K562 (cell line): ENCODE measurements at regions not wholly inside any gene's neighbourhood (a gene's known extent, or its start where the extent isn't known, plus 50 kb on each side); places are given as distances from the start of the nearest gene placed in this dataset.

Experiments
- ATAC-seq: fragments of 200-7000 bp; cut with Tn5 transposase; 3 replicates; pipeline ENCODE4 v1.9.1; 2020; ENCODE audit warnings: moderate library complexity
- BruUV-seq: library from RNA; stranded (reverse); fragments of 400-500 nt; replicated peaks from 2 replicates; lab custom pipeline; 2021; lab: Mats Ljungman, UMichigan
- CTCF ChIA-PET: fragments of 300-600 bp; formaldehyde crosslinking; extraction: SDS; loops from one replicate; lab custom pipeline; 2021; ENCODE audit warnings: low intra/inter-chr PET ratio; lab: Yijun Ruan, JAX
- POLR2A ChIA-PET: fragments of 300-600, 350-650 bp; sonication (Branson Sonifier 250); formaldehyde crosslinking; extraction: SDS; loops from one replicate; lab custom pipeline; 2021; ENCODE audit warnings: antibody characterized with exemption, inconsistent platforms; lab: Yijun Ruan, JAX
- DNase-seq, 4 experiments: peaks; one replicate each; pipeline versions ENCODE4 v3.0.0 to v3.0.0-alpha.2; 2011 to 2018; ENCODE audit warnings: low spot score in 3 of 4, mixed read lengths in 3 of 4; ENCODE audit errors: extremely low read depth in 1 of 4
- FAIRE-seq: peaks from 2 replicates; lab custom pipeline; 2011; peaks lifted over from hg19 to GRCh38; lab: Jason Lieb, UNC
- H2AFZ ChIP-seq: 2 replicates; pipeline ENCODE4 v1.6.0; 2011; ENCODE audit warnings: low read depth, low read length, control low read depth, inconsistent platforms
- H3K27ac ChIP-seq: fragments of 200-600 bp; 3 replicates; pipeline ENCODE4 v1.8.0; 2011; ENCODE audit warnings: low read depth, mild to moderate bottlenecking, control low read depth, inconsistent platforms, low read length, moderate library complexity, mixed read lengths; ENCODE audit errors: extremely low read depth
- H3K27me3 ChIP-seq, 2 experiments: fragments of 300-600 bp in 1 of 2; 2 replicates in 1 of 2; 3 replicates in 1 of 2; pipeline versions ENCODE4 v1.6.0 to v1.8.0; 2011; ENCODE audit warnings: inconsistent platforms in 2 of 2, low read length in 2 of 2, mild to moderate bottlenecking in 1 of 2, mixed read lengths in 1 of 2, moderate library complexity in 1 of 2; ENCODE audit not compliant: control insufficient read depth in 2 of 2, insufficient read depth in 2 of 2
- H3K36me3 ChIP-seq: fragments of 300-600 bp; 3 replicates; pipeline ENCODE4 v1.8.0; 2011; ENCODE audit warnings: mild to moderate bottlenecking, low read length, inconsistent platforms; ENCODE audit not compliant: control insufficient read depth, insufficient read depth
- H3K4me1 ChIP-seq, 2 experiments: fragments of 200-600 bp in 1 of 2; replicated peaks in 1 of 2; 2 replicates in 1 of 2; 3 replicates in 1 of 2; pipeline versions ENCODE4 v1.5.1 to v1.8.0; 2011; ENCODE audit warnings: inconsistent platforms in 2 of 2, low read length in 2 of 2, mild to moderate bottlenecking in 1 of 2, mixed read lengths in 1 of 2, moderate library complexity in 1 of 2; ENCODE audit not compliant: control insufficient read depth in 2 of 2, insufficient read depth in 2 of 2
- H3K4me2 ChIP-seq: 2 replicates; pipeline ENCODE4 v1.6.1; 2011; ENCODE audit warnings: low read length, control low read depth, inconsistent platforms, mixed read lengths; ENCODE audit not compliant: insufficient read depth
- H3K4me3 ChIP-seq: fragments of 200-600 bp; sonication (generic), shearing (Covaris generic); 2 replicates; pipeline ENCODE4 v1.5.1; 2016; ENCODE audit warnings: control low read depth, inconsistent platforms
- H3K79me2 ChIP-seq: fragments of 200-600 bp; 3 replicates; pipeline ENCODE4 v1.8.0; 2011; ENCODE audit warnings: low read length, inconsistent platforms; ENCODE audit not compliant: control insufficient read depth, insufficient read depth
- H3K9ac ChIP-seq, 2 experiments: 2 replicates each; pipeline versions ENCODE4 v1.6.0 to v1.6.1; 2011; ENCODE audit warnings: low read depth in 2 of 2, low read length in 2 of 2, control low read depth in 1 of 2, inconsistent platforms in 1 of 2, mild to moderate bottlenecking in 1 of 2, mixed read lengths in 1 of 2; ENCODE audit not compliant: insufficient read depth in 1 of 2
- H3K9me1 ChIP-seq: one replicate; pipeline ENCODE4 v1.6.0; 2011; ENCODE audit warnings: inconsistent platforms, mild to moderate bottlenecking, low read length, moderate library complexity; ENCODE audit not compliant: control insufficient read depth, insufficient read depth
- H3K9me3 ChIP-seq: replicated peaks from 2 replicates; pipeline ENCODE4 v1.5.1; 2011; ENCODE audit warnings: low read depth, low read length, inconsistent platforms; ENCODE audit not compliant: control insufficient read depth, insufficient read depth
- H4K20me1 ChIP-seq: replicated peaks from 2 replicates; pipeline ENCODE4 v1.6.1; 2011; ENCODE audit warnings: low read length, inconsistent platforms, mixed read lengths; ENCODE audit not compliant: control insufficient read depth, insufficient read depth
- HMGXB4 ChIP-seq: sonication (generic); formaldehyde crosslinking; IDR thresholded peaks from 2 replicates; pipeline ENCODE4 v1.8.1; 2023; ENCODE audit warnings: mild to moderate bottlenecking, missing genetic modification reagents
- ILF3 ChIP-seq: fragments of 450-650 bp; IDR thresholded peaks from 2 replicates; pipeline ENCODE4 v1.6.1; 2018; ENCODE audit warnings: antibody characterized with exemption, mild to moderate bottlenecking, moderate library complexity, borderline replicate concordance
- NR2C1 ChIP-seq, 2 experiments: fragments of 450-650 bp; IDR thresholded peaks; 2 replicates each; pipeline ENCODE4 v1.6.1; 2017; ENCODE audit warnings: mild to moderate bottlenecking in 2 of 2, antibody characterized with exemption in 1 of 2, inconsistent platforms in 1 of 2, missing compliant biosample characterization in 1 of 2, missing genetic modification characterization in 1 of 2
- NR4A1 ChIP-seq, 2 experiments: fragments of 250-450 bp in 1 of 2; fragments of 450-650 bp in 1 of 2; sonication (Bioruptor Pico) in 1 of 2; IDR thresholded peaks; 2 replicates each; pipeline versions ENCODE4 v1.4.0 to v1.6.1; 2016 to 2020; ENCODE audit warnings: mild to moderate bottlenecking in 2 of 2, missing compliant biosample characterization in 1 of 2, missing genetic modification characterization in 1 of 2, moderate library complexity in 1 of 2
- ZNF518B ChIP-seq: fragments of 250-450 bp; sonication (Bioruptor Pico); IDR thresholded peaks from 2 replicates; pipeline ENCODE4 v1.5.0; 2021; ENCODE audit warnings: mild to moderate bottlenecking, moderate library complexity
- ZNF586 ChIP-seq: fragments of 450-650 bp; formaldehyde crosslinking; conservative IDR thresholded peaks from 2 replicates; pipeline ENCODE4 v1.4.0; 2020; ENCODE audit warnings: mild to moderate bottlenecking, moderate library complexity
- ZNF695 ChIP-seq: fragments of 450-650 bp; formaldehyde crosslinking; IDR thresholded peaks from 2 replicates; pipeline ENCODE4 v1.4.0; 2020; ENCODE audit warnings: mild to moderate bottlenecking, moderate library complexity
- ZNF699 ChIP-seq: fragments of 250-450 bp; sonication (Bioruptor Pico); IDR thresholded peaks from 2 replicates; pipeline ENCODE4 v1.8.0; 2021; ENCODE audit warnings: mild to moderate bottlenecking, moderate library complexity; ENCODE audit not compliant: insufficient replicate concordance
- WGBS: fragments of 100-300 bp; shearing (Covaris generic); methylation state at CpG from one replicate; pipeline ENCODE4 v1.1.6; 2016; ENCODE audit warnings: low coverage, mixed read lengths; ENCODE audit not compliant: insufficient coverage; ENCODE audit errors: missing lambda C conversion rate; 5-methylcytosine and 5-hydroxymethylcytosine counted together
- in situ Hi-C: fragments of 300-500 bp; cut with MboI; formaldehyde crosslinking; loops from 4 replicates; pipeline ENCODE4 v1.15.0; 2018; ENCODE audit warnings: inconsistent platforms, mixed read lengths
- intact Hi-C: fragments of 100-400 bp; cut with micrococcal nuclease; formaldehyde crosslinking; loops from 2 replicates; pipeline ENCODE4 v1.14.2; 2022
- TF ChIP-seq, protein P1 (sequence below): IDR thresholded peaks from 2 replicates; pipeline ENCODE4 v1.6.1; 2011; ENCODE audit not compliant: insufficient read length; ENCODE audit errors: extremely low read depth

DNA sequence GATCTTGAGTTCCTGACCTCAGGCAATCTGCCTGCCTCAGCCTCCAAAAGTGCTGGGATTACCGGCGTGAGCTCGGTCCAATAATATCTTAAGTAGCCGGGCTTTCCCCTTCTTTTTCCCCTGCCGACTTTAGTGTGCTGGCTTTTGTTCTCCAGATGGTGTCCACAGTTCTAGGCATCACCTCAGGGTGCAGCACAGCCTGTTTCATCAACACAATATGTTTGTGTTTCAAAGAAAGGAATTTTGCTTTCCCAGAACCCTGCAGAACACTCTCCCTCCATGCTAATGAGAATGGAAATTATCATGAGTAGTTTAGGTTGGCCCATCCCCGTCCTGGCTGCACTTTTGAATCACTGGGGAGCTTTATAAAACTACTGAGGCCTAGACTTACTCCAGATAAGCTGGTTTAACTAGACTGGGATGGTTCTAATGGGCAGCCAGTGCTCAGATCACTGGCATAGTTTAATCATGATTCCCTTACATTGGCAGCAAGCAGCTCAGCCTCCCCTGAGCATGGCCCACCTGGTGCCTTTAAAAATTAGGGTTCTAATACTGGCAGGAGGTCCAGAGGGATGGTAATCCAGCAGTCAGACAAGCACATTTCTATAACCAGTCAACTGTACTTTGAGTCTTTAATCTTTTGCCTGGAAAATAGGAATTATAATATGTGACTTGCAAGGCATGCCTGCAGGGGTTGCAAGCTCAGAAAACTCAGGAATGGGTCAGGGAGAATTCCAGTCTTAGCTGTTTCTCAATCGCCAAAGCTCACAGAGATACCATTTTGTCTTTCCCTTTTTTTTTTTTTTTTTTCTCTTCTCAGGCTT is 127.6 kb upstream of the RASGRP1 start:
- FAIRE-seq, result no peak
- ChIA-PET CTCF (interaction anchor here (0.7 kb wide), 1 partner anchor 959 kb away, joined by 3 read pairs; no protein-coding TSS in a partner anchor), POLR2A (interaction anchor here (0.6 kb wide), 1 partner anchor 147 kb away, joined by 4 read pairs; no protein-coding TSS in a partner anchor)
- Histone ChIP-seq H3K36me3 (no peaks in the 10 kb centered on the region), H3K4me1 (no peaks in the 10 kb centered on the region), H3K9me3 (no peaks in the 10 kb centered on the region; the same call in 1 of the 2 replicates), H3K9me1 (no peaks in the 10 kb centered on the region), H3K4me3 (no peak overlapping the region), H2AFZ (no peak overlapping the region), H3K27ac (no peak overlapping the region), H3K4me2 (no peak overlapping the region)
- ATAC-seq, result no peak
- no peak for DNase-seq
- in situ Hi-C loops, result loop anchor here (5.0 to 10.0 kb wide), 3 partner anchors 127 to 700 kb away; partner anchors contain the start of gene RASGRP1
- 10% methylated on average over 7 of the region's 7 CpGs for WGBS
- TF ChIP-seq ILF3 (no peak), ZNF699 (CRISPR knock-in tag) (no peak), NR4A1 (CRISPR knock-in tag; IDR thresholded peaks at IDR 0.05) (no peak), NR4A1 (tag; IDR thresholded peaks at IDR 0.05) (no peak), ZNF695 (CRISPR knock-in tag) (no peak), HMGXB4 (CRISPR knock-in tag) (no peak), NR2C1 (IDR thresholded peaks at IDR 0.05) (no peak), NR2C1 (tag; IDR thresholded peaks at IDR 0.05) (no peak), ZNF586 (CRISPR knock-in tag) (no peak), ZNF518B (CRISPR knock-in tag) (no peak)
- TF ChIP-seq, protein P1, sequence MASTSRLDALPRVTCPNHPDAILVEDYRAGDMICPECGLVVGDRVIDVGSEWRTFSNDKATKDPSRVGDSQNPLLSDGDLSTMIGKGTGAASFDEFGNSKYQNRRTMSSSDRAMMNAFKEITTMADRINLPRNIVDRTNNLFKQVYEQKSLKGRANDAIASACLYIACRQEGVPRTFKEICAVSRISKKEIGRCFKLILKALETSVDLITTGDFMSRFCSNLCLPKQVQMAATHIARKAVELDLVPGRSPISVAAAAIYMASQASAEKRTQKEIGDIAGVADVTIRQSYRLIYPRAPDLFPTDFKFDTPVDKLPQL, result no peak
- TF ChIP-seq, all 486 proteins: peak for 0
- no peaks in the 10 kb centered on the region for H3K79me2 ChIP-seq
- intact Hi-C loops, result no loop called here
- H4K20me1 ChIP-seq, result 0 out of 2 replicates have a peak, but pooled peaks cover 5% of the 10 kb centered on the region
- no peaks in the 10 kb centered on the region; a peak in 3 of 5 replicates for H3K27me3 ChIP-seq
- no TSS peak for BruUV-seq
- H3K9ac ChIP-seq, result no peak overlapping the region
